H54 (cell line): ENCODE measurements at regions not wholly inside any gene's neighbourhood (a gene's known extent, or its start where the extent isn't known, plus 50 kb on each side); places are given as distances from the start of the nearest gene placed in this dataset.

Source experiments
- DNase-seq: peaks from one replicate; pipeline ENCODE4 v3.0.0; 2011; ENCODE audit warnings: low spot score, mixed read lengths; ENCODE audit not compliant: insufficient read length
- FAIRE-seq: peaks from 3 replicates; lab custom pipeline; 2011; peaks lifted over from hg19 to GRCh38; lab: Jason Lieb, UNC
- POLR2A ChIP-seq: IDR thresholded peaks from 2 replicates; pipeline ENCODE4 v1.6.1; 2011; ENCODE audit warnings: low read depth, mild to moderate bottlenecking, low read length

GRCh38 chr6:3938715-3939367 lies 89.7 kb downstream of the FAM50B start:
- DNase-seq (no peak), FAIRE-seq (no peak)
- TF ChIP-seq POLR2A, result no peak

DNA sequence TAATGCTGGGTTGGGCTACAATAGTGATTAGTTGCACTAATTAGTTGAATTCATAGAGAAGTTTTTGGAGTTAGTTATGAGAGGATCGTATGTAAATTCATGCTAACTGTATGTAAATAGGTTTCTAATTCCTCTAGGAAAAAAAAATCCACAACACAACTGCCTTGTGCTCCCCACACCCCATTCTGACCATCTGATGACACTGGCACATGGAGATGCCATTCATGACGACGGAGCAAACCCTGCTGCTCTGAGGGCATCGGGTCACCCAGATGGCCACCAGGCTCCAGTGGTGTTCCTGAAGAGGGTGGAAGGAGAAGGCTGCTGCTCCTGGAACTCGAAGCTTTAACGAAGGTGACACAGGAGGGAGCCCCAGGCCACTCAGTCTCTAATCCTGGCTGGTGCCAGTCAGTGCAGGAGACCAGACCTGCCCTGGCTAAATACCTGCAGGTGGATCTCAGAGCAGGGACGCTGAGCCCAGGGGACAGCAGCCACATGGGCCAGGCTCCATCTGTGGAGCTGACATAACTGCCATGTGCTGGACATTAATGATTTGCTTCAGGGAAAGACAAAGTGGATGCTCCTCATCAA lies 90.3 kb downstream of the FAM50B start:
- no peak for DNase-seq
- FAIRE-seq, result no peak
- no peak for TF ChIP-seq POLR2A

GRCh38 chr6:3939964-3940363 lies 90.8 kb downstream of the FAM50B start:
- TF ChIP-seq POLR2A, result no peak
- FAIRE-seq (no peak), DNase-seq (no peak)

DNA sequence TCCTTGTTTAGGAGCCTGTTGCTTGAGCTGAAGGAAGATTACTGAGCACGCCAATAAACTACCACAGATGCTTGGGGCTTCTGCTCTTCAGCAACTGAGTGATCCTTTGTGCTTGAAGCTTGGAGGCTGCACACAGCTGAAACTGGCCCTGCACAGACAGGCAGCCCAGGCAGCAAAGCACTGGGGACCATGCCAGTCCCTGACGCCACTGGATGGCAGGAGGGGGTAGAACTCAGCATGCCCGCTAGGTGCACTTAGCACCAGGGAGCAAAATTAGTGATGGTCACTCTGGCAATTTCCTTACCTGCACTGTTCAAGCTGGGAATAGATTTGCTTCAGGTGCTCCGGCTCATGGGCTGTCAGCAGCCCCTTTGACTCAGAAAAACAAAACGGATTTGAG lies 91.5 kb downstream of the FAM50B start:
- TF ChIP-seq POLR2A, result no peak
- FAIRE-seq, result no peak
- no peak for DNase-seq

- FAIRE-seq (no peak), DNase-seq (no peak)
- no peak for TF ChIP-seq POLR2A
Observed at GRCh38 chr6:3943331-3943765, 94.2 kb downstream of the FAM50B start.

DNA sequence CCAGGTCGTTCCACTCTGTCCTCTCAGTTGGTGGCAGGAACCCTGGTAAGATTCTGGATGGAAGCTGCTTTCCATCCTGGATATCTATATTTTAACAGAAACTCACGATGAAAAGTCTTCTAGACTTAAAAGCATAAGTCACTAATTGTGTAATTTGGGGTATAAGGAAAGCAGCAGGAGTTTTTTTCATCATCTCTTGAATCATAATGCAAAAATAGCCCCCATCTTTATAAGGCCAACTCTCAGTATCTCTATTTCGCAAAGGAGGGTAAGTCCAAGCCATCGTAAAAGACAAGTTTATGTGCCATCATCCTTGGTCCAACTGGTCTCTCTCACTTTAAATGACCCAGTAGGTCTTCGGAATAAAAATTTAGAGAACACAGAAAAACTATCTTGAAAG lies 95.1 kb downstream of the FAM50B start:
- FAIRE-seq (no peak), DNase-seq (no peak)
- TF ChIP-seq POLR2A, result no peak

- no peak for TF ChIP-seq POLR2A
- DNase-seq (no peak), FAIRE-seq (no peak)
Observed at GRCh38 chr6:3946778-3947177, 97.6 kb downstream of the FAM50B start.

DNA sequence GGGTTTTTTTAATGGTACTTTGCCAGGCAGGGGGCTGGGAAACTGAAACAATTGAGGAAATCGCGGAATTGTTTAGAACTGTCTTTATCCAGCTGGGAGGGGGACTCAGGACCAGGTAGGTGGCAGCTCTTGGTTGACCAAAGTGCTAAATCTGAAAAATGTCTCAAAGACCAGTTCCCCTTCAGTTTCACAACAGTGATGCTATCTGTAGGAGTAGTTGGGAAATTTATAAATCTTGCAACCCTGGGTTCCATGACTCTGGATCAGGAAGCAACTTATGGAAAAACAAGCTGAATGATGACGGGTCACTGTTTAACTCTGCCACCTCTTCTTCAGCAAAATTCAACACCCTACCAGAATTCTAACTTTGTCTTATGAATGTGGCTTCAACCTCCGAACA lies 99.7 kb downstream of the FAM50B start:
- no peak for DNase-seq
- TF ChIP-seq POLR2A, result no peak
- FAIRE-seq, result no peak

GRCh38 chr6:3949521-3949920 lies 100.3 kb downstream of the FAM50B start:
- DNase-seq (no peak), FAIRE-seq (no peak)
- no peak for TF ChIP-seq POLR2A

- no peak for TF ChIP-seq POLR2A
- FAIRE-seq (no peak), DNase-seq (no peak)
Observed at GRCh38 chr6:3956054-3956453, 106.9 kb downstream of the FAM50B start.

DNA sequence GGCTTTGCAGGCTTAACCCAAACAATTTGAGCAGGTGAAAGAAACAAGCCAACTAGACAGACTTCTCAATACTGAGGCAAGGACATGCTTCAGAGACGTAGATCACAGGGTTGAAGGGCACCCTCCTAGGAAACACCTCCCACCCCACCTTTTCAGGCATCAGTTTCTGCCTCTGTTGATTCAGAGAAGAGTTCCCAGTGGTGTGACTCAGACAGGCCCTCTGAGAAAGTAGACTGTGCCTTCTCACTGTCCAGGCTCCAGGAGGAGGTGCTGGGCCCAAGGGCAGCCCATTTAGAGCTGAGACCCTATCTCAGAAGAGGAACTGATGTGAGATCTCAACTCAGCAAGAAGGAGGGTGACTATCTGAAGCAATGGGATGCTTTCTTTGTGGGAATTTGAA lies 108.1 kb downstream of the FAM50B start:
- DNase-seq (no peak), FAIRE-seq (no peak)
- TF ChIP-seq POLR2A, result no peak

DNA sequence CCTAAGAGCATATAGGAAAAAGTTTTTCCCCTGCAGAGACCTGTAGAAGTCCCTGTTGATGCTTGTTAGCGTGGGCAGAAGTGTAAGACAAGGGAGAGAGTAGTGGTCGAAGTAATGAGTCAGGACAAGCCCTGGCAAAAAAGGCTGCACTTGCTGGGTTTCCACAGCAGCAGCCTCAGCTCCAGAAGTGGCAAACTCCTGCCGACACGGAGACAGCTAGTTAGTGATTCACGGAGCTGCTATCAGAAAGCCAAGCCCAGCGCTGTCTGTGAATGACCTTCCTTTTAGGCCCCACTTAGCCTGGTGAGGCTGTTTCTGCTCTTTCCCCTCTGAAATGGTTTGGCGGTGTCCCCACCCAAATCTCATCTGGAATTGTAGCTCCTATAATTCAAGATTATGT lies 109.1 kb downstream of the FAM50B start:
- no peak for DNase-seq
- no peak for FAIRE-seq
- TF ChIP-seq POLR2A, result no peak

- FAIRE-seq, result no peak
- no peak for TF ChIP-seq POLR2A
- DNase-seq, result no peak
Observed at GRCh38 chr6:3959385-3959784, 110.2 kb downstream of the FAM50B start.

DNA sequence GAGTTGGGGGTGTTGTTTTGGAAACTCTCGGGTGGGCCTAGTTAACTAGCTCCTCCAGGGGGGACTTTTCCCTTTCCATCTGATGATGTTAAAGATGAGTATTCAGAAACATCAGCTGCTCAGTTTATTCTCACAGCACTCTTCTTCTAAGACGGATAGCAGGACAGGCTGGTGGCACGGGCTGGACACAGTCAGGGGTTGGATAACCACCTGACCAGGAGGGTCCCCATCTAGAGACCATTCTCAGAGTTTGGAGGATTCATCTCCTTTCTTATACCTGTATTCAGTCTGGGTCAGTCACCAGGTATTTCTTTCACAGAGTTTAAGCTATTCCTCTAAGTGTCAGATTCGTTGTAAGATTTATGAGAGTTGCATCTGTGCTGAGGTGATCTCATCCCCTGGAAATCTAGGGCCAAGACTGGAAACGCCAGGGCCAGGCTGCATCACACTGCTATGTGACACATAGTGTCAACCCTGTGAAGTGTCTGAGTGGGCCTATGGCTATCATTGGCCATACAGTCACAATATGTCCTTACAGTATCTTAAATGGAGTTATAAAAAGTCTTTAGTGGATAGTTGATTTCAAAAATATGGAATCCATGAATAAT lies 111.7 kb downstream of the FAM50B start:
- DNase-seq (no peak), FAIRE-seq (no peak)
- no peak for TF ChIP-seq POLR2A
